Left lung (tissue), 4 donors: ENCODE measurements at regions not wholly inside any gene's neighbourhood (a gene's known extent, or its start where the extent isn't known, plus 50 kb on each side); places are given as distances from the start of the nearest gene placed in this dataset.
"Not testable (repeated sequence)": the region's sequence is repeated elsewhere in the genome, so short reads cannot be mapped to it uniquely, and the experiment has no call there.

ENCODE experiments used
- ATAC-seq: fragments of 200-7000 bp; cut with Tn5 transposase; one replicate; pipeline ENCODE4 v1.9.1; 2020; ENCODE audit warnings: moderate library complexity
- DNase-seq, 4 donors: peaks; one replicate each; pipeline ENCODE4 v3.0.0-alpha.2; 2013 to 2020
- H3K27ac ChIP-seq, 2 donors: fragments of 200-600 bp; sonication (generic) in 1 of 2; one replicate each; pipeline versions ENCODE4 v1.5.0 to v1.8.0; 2020 to 2021
- H3K27me3 ChIP-seq, 2 donors: fragments of 200-600 bp; sonication (generic) in 1 of 2; one replicate each; pipeline versions ENCODE4 v1.5.0 to v1.8.0; 2020 to 2021
- H3K36me3 ChIP-seq, 2 donors: fragments of 200-600 bp; sonication (generic) in 1 of 2; one replicate each; pipeline versions ENCODE4 v1.5.0 to v1.8.0; 2020 to 2021
- H3K4me1 ChIP-seq, 2 donors: fragments of 200-600 bp; one replicate each; pipeline ENCODE4 v1.8.0; 2021
- H3K4me3 ChIP-seq, 2 donors: fragments of 200-600 bp; sonication (generic) in 1 of 2; one replicate each; pipeline versions ENCODE4 v1.5.0 to v1.8.0; 2020 to 2021; ENCODE audit warnings: mild to moderate bottlenecking in 1 of 2
- H3K9me3 ChIP-seq, 2 donors: fragments of 200-600 bp; sonication (generic) in 1 of 2; one replicate each; pipeline versions ENCODE4 v1.5.0 to v1.8.0; 2020 to 2021
- intact Hi-C, 2 donors: fragments of 100-400 bp; cut with DNase I; formaldehyde crosslinking; loops; one replicate each; pipeline versions ENCODE4 v1.11.2 to v1.14.2; 2022
- TF ChIP-seq, protein P1 (sequence below), 2 donors: fragments of 200-600 bp; sonication (generic) in 1 of 2; IDR thresholded peaks; one replicate each; pipeline versions ENCODE4 v1.5.0 to v1.8.0; 2021; ENCODE audit warnings: antibody characterized with exemption in 2 of 2
- donor health status: DM: no; HTN: yes; CAD: no.
- donor health status: DM: no; HTN: no; CAD: no.

DNA sequence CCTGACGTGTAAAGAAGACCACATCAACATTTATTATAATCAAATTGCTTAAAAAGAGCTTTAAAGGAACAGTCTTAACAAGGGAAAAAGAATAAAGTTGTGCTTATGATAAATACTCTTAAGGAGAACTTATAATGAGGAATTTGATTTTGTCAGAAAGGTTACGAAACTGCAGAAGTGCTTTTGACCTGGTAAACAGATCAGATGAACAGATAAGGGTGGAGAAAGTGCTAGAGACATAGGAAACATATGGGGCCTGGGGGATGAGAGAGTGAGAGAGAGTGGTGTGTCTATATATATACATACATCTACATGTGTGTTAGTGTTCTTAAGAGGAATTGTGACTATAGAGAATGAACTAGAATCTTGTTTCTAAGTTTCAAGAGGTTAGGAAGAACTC lies 186.2 kb upstream of the GJE1 start:
- ATAC-seq (no peak), DNase-seq (no peak)
- Histone ChIP-seq H3K9me3 (peaks cover 0 to 32% of the 10 kb centered on the region in 2 donors), H3K4me3 (no peak overlapping the region), H3K27ac (no peak overlapping the region), H3K27me3 (no peaks in the 10 kb centered on the region), H3K36me3 (no peaks in the 10 kb centered on the region), H3K4me1 (no peaks in the 10 kb centered on the region)
- intact Hi-C loops: no loop called here
- TF ChIP-seq, protein P1, sequence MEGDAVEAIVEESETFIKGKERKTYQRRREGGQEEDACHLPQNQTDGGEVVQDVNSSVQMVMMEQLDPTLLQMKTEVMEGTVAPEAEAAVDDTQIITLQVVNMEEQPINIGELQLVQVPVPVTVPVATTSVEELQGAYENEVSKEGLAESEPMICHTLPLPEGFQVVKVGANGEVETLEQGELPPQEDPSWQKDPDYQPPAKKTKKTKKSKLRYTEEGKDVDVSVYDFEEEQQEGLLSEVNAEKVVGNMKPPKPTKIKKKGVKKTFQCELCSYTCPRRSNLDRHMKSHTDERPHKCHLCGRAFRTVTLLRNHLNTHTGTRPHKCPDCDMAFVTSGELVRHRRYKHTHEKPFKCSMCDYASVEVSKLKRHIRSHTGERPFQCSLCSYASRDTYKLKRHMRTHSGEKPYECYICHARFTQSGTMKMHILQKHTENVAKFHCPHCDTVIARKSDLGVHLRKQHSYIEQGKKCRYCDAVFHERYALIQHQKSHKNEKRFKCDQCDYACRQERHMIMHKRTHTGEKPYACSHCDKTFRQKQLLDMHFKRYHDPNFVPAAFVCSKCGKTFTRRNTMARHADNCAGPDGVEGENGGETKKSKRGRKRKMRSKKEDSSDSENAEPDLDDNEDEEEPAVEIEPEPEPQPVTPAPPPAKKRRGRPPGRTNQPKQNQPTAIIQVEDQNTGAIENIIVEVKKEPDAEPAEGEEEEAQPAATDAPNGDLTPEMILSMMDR (IDR thresholded peaks at IDR 0.05): no peak

DNA sequence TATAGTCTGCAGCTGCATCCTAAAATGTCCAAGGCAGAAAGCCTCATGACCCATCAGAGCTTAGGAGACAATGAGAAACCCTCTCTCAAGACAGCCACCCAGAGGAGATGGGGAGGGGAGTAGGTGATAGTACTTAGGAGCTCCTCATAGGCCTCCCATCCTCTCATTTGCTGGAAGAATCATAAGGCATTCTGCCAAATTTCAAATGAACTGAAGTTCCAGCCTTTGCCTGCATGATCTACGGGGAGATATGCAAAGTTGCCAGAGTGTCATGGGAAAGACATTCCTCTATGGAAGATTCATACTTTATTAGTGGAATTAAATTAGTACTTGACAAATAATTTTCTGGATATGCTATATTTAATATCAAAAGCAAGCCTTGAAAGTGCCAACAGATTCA lies 194.1 kb upstream of the GJE1 start:
- ATAC-seq: no peak
- Histone ChIP-seq H3K4me3 (no peak overlapping the region), H3K27me3 (no peaks in the 10 kb centered on the region), H3K27ac (no peak overlapping the region), H3K4me1 (no peaks in the 10 kb centered on the region), H3K36me3 (no peaks in the 10 kb centered on the region), H3K9me3 (peaks cover 0 to 13% of the 10 kb centered on the region in 2 donors)
- TF ChIP-seq, protein P1 (IDR thresholded peaks at IDR 0.05): no peak
- DNase-seq: no peak
- intact Hi-C loops: no loop called here

DNA sequence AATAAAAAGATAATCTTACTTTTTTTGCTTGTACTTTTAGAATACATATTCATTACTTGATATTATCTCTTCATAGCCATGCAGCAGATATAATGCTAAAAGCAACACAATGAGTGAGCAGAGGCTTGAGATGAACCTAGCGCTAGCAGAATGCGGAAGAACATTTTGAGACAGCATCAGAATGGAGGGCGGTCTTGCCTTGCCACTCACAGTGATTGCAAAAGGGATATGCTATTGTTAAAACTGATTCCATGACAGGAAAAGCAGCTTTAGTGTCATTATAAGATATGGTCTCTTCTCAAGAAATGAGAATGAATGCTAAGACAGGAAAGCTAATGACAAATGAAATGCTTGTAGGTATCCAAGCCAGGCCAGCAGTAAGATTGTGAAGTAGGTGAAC lies 200.0 kb upstream of the GJE1 start:
- Histone ChIP-seq H3K4me1 (no peaks in the 10 kb centered on the region), H3K9me3 (no peaks in the 10 kb centered on the region), H3K27ac (no peak overlapping the region), H3K36me3 (no peaks in the 10 kb centered on the region), H3K27me3 (no peaks in the 10 kb centered on the region), H3K4me3 (no peak overlapping the region)
- intact Hi-C loops: no loop called here
- ATAC-seq (no peak), DNase-seq (no peak)
- TF ChIP-seq, protein P1 (IDR thresholded peaks at IDR 0.05): no peak

DNA sequence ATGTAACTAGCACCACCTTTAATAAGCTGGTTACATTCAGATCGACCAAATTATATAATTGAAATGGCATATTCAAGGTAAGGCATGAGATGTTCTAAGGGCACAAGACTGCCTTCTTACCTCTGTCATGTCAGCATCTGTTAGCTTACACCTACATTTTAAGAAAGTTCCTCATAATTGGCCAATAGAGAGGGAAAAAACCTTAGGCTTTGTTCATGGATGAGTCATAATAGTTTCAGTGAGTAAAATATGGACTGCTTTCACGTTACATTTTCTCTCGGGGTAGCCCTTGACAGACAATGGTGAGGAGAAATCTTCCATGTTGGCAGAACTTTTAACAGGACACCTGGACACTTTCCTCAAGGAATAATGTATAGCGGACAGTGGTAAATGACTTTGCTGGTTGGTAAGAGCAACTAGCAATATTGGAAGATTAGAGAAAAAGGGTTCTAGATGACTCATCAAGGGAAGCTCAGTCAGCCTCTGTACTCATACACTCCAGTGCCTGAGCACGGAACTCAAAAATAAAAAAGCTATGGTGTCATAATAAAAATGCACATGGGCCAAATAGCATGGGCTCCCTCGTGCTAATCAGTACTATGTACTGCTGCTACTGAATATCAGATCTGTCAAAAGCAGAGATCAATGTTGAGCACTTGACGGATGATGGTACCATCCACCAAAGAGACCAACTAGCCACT lies 206.4 kb upstream of the GJE1 start:
- H3K36me3 ChIP-seq, intact Hi-C loops, H3K4me3 ChIP-seq, ATAC-seq, H3K4me1 ChIP-seq, H3K27me3 ChIP-seq, DNase-seq, H3K9me3 ChIP-seq, H3K27ac ChIP-seq: not testable (repeated sequence)

DNA sequence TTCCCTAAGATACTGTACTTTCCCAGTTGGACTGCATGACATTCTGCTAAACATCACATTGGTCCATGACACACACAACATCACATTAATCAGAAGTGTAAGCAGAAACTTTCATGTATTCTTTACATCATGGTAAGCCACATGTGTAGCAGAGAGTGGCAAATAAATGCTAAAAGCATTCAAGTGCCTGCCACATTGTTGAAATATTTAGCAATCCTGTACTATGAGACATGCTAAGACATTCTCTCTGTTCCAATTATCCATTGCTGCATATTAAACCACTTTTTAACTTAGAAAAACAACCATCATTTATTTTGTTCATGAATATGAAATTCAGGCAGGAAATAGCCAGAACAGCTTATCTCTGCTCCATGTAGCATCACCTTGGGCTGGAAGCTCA lies 207.7 kb upstream of the GJE1 start:
- Histone ChIP-seq H3K4me1 (no peaks in the 10 kb centered on the region), H3K4me3 (no peak overlapping the region), H3K9me3 (peaks cover 0 to 2% of the 10 kb centered on the region in 2 donors), H3K36me3 (no peaks in the 10 kb centered on the region), H3K27ac (no peak overlapping the region), H3K27me3 (no peaks in the 10 kb centered on the region)
- TF ChIP-seq, protein P1 (IDR thresholded peaks at IDR 0.05): no peak
- DNase-seq (no peak), ATAC-seq (no peak)
- intact Hi-C loops: no loop called here

DNA sequence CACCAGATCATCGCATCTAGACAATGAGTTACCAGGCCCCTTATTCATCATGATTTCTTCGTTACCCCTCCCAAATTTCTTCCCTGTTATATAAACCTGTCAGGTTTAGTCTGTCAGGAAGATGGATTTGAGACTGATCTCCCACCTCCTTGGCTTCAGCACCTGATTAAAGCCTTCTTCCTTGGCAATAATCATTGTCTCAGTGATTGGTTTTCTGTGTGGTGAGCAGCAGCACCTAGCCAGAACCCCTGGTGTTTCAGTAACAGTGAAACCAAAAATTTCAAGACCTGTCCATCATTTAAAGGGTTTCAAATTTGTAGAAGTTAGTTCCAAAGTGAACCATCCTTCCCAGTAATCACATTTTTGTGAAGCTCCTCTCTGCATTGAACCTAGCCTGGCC lies 209.8 kb upstream of the GJE1 start:
- DNase-seq (no peak), ATAC-seq (no peak)
- Histone ChIP-seq H3K27ac (no peak overlapping the region), H3K27me3 (no peaks in the 10 kb centered on the region), H3K4me3 (no peak overlapping the region), H3K4me1 (no peaks in the 10 kb centered on the region), H3K9me3 (peaks cover 0 to 2% of the 10 kb centered on the region in 2 donors), H3K36me3 (no peaks in the 10 kb centered on the region)
- TF ChIP-seq, protein P1 (IDR thresholded peaks at IDR 0.05): no peak
- intact Hi-C loops: no loop called here

DNA sequence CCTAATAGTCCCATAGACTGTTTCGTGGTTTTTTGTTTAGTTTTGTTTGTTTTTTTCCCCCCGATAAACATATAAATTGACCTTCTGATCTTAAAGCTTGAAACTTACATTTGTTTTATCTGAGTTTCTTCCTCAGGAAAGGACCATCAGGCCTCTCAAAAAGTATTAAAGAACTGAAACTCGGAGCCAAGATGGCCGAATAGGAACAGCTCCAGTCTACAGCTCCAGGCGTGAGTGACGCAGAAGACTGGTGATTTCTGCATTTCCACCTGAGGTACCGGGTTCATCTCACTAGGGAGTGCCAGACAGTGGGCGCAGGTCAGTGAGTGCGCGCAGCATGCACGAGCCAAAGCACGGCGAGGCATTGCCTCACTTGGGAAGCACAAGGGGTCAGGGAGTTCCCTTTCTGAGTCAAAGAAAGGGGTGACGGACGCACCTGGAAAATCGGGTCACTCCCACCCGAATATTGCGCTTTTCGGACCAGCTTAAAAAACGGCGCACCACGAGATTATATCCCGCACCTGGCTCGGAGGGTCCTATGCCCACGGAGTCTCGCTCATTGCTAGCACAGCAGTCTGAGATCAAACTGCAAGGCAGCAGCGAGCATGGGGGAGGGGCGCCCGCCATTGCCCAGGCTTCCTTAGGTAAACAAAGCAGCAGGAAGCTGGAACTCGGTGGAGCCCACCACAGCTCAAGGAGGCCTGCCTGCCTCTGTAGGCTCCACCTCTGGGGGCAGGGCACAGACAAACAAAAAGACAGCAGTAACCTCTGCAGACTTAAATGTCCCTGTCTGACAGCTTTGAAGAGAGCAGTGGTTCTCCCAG lies 215.8 kb upstream of the GJE1 start:
- ATAC-seq, H3K9me3 ChIP-seq, H3K4me3 ChIP-seq, H3K27ac ChIP-seq, H3K36me3 ChIP-seq, H3K27me3 ChIP-seq, H3K4me1 ChIP-seq, intact Hi-C loops: not testable (repeated sequence)
- DNase-seq: peak in 1 of 4 donors; percentile 28
